Mesenchymal stem cell (in vitro differentiated cells and primary cell): ENCODE measurements at regions not wholly inside any gene's neighbourhood (a gene's known extent, or its start where the extent isn't known, plus 50 kb on each side); places are given as distances from the start of the nearest gene placed in this dataset.

Source experiments
- DNase-seq: peaks from one replicate; pipeline ENCODE4 v3.0.0-alpha.2; 2013
- H2AFZ ChIP-seq: one replicate; pipeline ENCODE4 v1.6.1; 2013; ENCODE audit warnings: low read depth, mild to moderate bottlenecking, control low read depth, inconsistent platforms, low read length, moderate library complexity
- H2AK5ac ChIP-seq: 2 replicates; pipeline ENCODE4 v1.6.1; 2013; ENCODE audit warnings: low read length, moderate library complexity, mild to moderate bottlenecking, inconsistent platforms; ENCODE audit not compliant: severe bottlenecking
- H2BK120ac ChIP-seq: one replicate; pipeline ENCODE4 v1.6.1; 2013; ENCODE audit warnings: low read depth, mild to moderate bottlenecking, inconsistent platforms, low read length, moderate library complexity
- H2BK12ac ChIP-seq, 2 experiments: one replicate each; pipeline ENCODE4 v1.6.1; 2013; ENCODE audit warnings: inconsistent platforms in 2 of 2, low read length in 2 of 2, mild to moderate bottlenecking in 2 of 2, moderate library complexity in 2 of 2, control low read depth in 1 of 2
- H2BK15ac ChIP-seq: one replicate; pipeline ENCODE4 v1.6.1; 2013; ENCODE audit warnings: mild to moderate bottlenecking, low read depth, inconsistent platforms; ENCODE audit not compliant: poor library complexity, severe bottlenecking
- H2BK5ac ChIP-seq: 2 replicates; pipeline ENCODE4 v1.6.1; 2013; ENCODE audit warnings: low read depth, mild to moderate bottlenecking, low read length, control low read depth, inconsistent platforms; ENCODE audit not compliant: poor library complexity, severe bottlenecking
- H3K14ac ChIP-seq, 2 experiments: one replicate each; pipeline ENCODE4 v1.6.1; 2013; ENCODE audit warnings: inconsistent platforms in 2 of 2, low read length in 2 of 2, control low read depth in 1 of 2, mild to moderate bottlenecking in 1 of 2, moderate library complexity in 1 of 2
- H3K18ac ChIP-seq, 2 experiments: one replicate each; pipeline ENCODE4 v1.6.1; 2013; ENCODE audit warnings: inconsistent platforms in 2 of 2, low read length in 2 of 2, control low read depth in 1 of 2, low read depth in 1 of 2, mild to moderate bottlenecking in 1 of 2
- H3K23ac ChIP-seq, 2 experiments: one replicate each; pipeline ENCODE4 v1.6.1; 2013; ENCODE audit warnings: inconsistent platforms in 2 of 2, low read length in 2 of 2, mild to moderate bottlenecking in 2 of 2, moderate library complexity in 2 of 2, control low read depth in 1 of 2
- H3K27ac ChIP-seq: 2 replicates; pipeline ENCODE4 v1.5.1; 2013; ENCODE audit warnings: mild to moderate bottlenecking, moderate library complexity, low read length, control low read depth, inconsistent platforms; ENCODE audit not compliant: poor library complexity, severe bottlenecking
- H3K27me3 ChIP-seq, 2 experiments: 2 replicates each; pipeline versions ENCODE4 v1.6.1 to v1.7.0; 2013; ENCODE audit warnings: low read length in 2 of 2, mild to moderate bottlenecking in 2 of 2, moderate library complexity in 2 of 2, control low read depth in 1 of 2, inconsistent platforms in 1 of 2; ENCODE audit not compliant: control insufficient read depth in 1 of 2, insufficient read depth in 1 of 2
- H3K36me3 ChIP-seq, 2 experiments: 2 replicates each; pipeline versions ENCODE4 v1.6.1 to v1.7.0; 2013; ENCODE audit warnings: low read length in 2 of 2, control low read depth in 1 of 2, inconsistent platforms in 1 of 2, low read depth in 1 of 2, mild to moderate bottlenecking in 1 of 2; ENCODE audit not compliant: insufficient read depth in 2 of 2, control insufficient read depth in 1 of 2
- H3K4ac ChIP-seq, 2 experiments: one replicate each; pipeline ENCODE4 v1.6.1; 2013; ENCODE audit warnings: inconsistent platforms in 2 of 2, low read length in 2 of 2, mild to moderate bottlenecking in 2 of 2, moderate library complexity in 2 of 2, control low read depth in 1 of 2, low read depth in 1 of 2
- H3K4me1 ChIP-seq: 2 replicates; pipeline ENCODE4 v1.6.1; 2013; ENCODE audit warnings: low read depth, low read length, control low read depth; ENCODE audit not compliant: control insufficient read depth, insufficient read depth
- H3K4me2 ChIP-seq: 2 replicates; pipeline ENCODE4 v1.6.1; 2013; ENCODE audit warnings: low read length, mild to moderate bottlenecking, inconsistent platforms; ENCODE audit not compliant: poor library complexity, severe bottlenecking
- H3K4me3 ChIP-seq, 2 experiments: 2 replicates each; pipeline versions ENCODE4 v1.5.1 to v1.7.0; 2013; ENCODE audit warnings: low read length in 2 of 2, mild to moderate bottlenecking in 2 of 2, control low read depth in 1 of 2, low read depth in 1 of 2; ENCODE audit not compliant: insufficient read depth in 1 of 2
- H3K79me1 ChIP-seq: replicated peaks from 2 replicates; pipeline ENCODE4 v1.6.1; 2013; ENCODE audit warnings: mild to moderate bottlenecking, control low read depth, low read length, inconsistent platforms; ENCODE audit not compliant: poor library complexity, severe bottlenecking
- H3K9ac ChIP-seq: 2 replicates; pipeline ENCODE4 v1.7.0; 2013; ENCODE audit warnings: mild to moderate bottlenecking, low read length, moderate library complexity
- H3K9me3 ChIP-seq: 2 replicates; pipeline ENCODE4 v1.7.0; 2013; ENCODE audit warnings: mild to moderate bottlenecking, low read length; ENCODE audit not compliant: control insufficient read depth
- H4K8ac ChIP-seq: one replicate; pipeline ENCODE4 v1.6.1; 2013; ENCODE audit warnings: inconsistent platforms, mild to moderate bottlenecking, low read length, moderate library complexity
- H4K91ac ChIP-seq: one replicate; pipeline ENCODE4 v1.6.1; 2013; ENCODE audit warnings: mild to moderate bottlenecking, low read length, inconsistent platforms
- WGBS: methylation state at CpG from one replicate; pipeline ENCODE4 v1.1.7; 2013; ENCODE audit warnings: mixed read lengths; 5-methylcytosine and 5-hydroxymethylcytosine counted together

DNA sequence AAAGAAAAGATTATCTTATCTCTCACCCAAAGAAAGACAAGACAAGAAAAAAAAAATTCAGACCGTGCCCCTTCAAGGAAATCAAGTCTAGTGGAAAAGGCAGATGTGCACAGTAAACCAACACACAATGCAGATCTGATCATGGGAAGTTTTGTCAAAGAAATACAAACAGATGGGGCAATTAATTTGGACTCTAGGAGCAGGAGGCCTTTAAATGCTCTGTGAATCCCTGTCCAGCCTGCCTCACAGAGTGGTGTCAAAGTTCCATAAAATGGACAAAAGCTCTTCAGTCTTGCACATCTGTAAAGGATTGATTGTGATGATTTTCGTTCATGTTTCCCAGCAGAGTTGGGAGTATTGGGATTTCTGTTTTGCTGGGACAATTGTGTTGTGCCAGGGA, 53.1 kb upstream of the TGM3 start:
- no peak overlapping the region for H3K27ac ChIP-seq
- no peak overlapping the region for H2BK5ac ChIP-seq
- H3K9ac ChIP-seq, result no peak overlapping the region
- H2BK120ac ChIP-seq, result no peak overlapping the region
- DNase-seq, result no peak
- no peaks in the 10 kb centered on the region for H3K9me3 ChIP-seq
- H2BK15ac ChIP-seq, result no peak overlapping the region
- no peak overlapping the region for H4K8ac ChIP-seq
- H3K14ac ChIP-seq, result no peak overlapping the region
- H3K4ac ChIP-seq, result no peak overlapping the region
- no peak overlapping the region for H2BK12ac ChIP-seq
- peaks cover 12 to 21% of the 10 kb centered on the region in 2 experiments for H3K27me3 ChIP-seq
- no peak overlapping the region for H3K18ac ChIP-seq
- H2AK5ac ChIP-seq, result no peak overlapping the region
- no peak overlapping the region for H3K4me2 ChIP-seq
- no peaks in the 10 kb centered on the region for H3K36me3 ChIP-seq
- H3K79me1 ChIP-seq, result no peaks in the 10 kb centered on the region
- no peak overlapping the region for H3K4me3 ChIP-seq
- no peak overlapping the region for H3K23ac ChIP-seq
- WGBS, result 71% methylated on average over 2 of the region's 2 CpGs
- no peaks in the 10 kb centered on the region for H3K4me1 ChIP-seq
- H4K91ac ChIP-seq, result no peak overlapping the region
- H2AFZ ChIP-seq, result no peak overlapping the region

DNA sequence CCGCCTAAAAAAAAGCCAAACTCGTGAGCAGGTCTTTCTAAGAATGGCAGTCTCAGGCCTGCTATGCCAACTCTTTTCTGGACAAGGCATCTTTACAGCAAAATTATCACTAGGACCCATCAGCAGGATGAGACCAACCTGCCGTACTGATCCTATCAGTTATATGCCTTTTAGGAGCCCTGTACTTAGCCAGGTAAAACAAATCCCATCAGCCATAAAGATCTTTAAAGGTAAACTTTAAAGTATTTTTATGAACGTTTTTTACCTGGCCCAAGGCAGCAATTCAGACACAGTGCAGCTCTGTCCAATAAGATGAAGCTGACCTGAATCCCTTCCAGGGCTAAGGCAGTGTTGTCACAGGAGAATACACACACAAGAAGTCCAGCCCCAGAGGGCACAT, 51.3 kb upstream of the TGM3 start:
- no peaks in the 10 kb centered on the region for H3K9me3 ChIP-seq
- H3K4me2 ChIP-seq, result no peak overlapping the region
- H3K36me3 ChIP-seq, result no peaks in the 10 kb centered on the region
- no peak overlapping the region for H3K4ac ChIP-seq
- no peak overlapping the region for H4K8ac ChIP-seq
- no peak overlapping the region for H2BK5ac ChIP-seq
- no peak overlapping the region for H2BK15ac ChIP-seq
- no peak for DNase-seq
- no peak overlapping the region for H2BK12ac ChIP-seq
- peak overlapping the region in 1 of 2 experiments; percentile 55 for H3K14ac ChIP-seq
- H2AFZ ChIP-seq, result no peak overlapping the region
- H3K23ac ChIP-seq, result no peak overlapping the region
- 69% methylated on average over 4 of the region's 4 CpGs for WGBS
- H3K4me1 ChIP-seq, result no peaks in the 10 kb centered on the region
- peaks cover 16 to 22% of the 10 kb centered on the region in 2 experiments for H3K27me3 ChIP-seq
- H3K4me3 ChIP-seq, result no peak overlapping the region
- no peak overlapping the region for H2AK5ac ChIP-seq
- H3K18ac ChIP-seq, result no peak overlapping the region
- no peak overlapping the region for H3K9ac ChIP-seq
- no peaks in the 10 kb centered on the region for H3K79me1 ChIP-seq
- H2BK120ac ChIP-seq, result no peak overlapping the region
- no peak overlapping the region for H3K27ac ChIP-seq
- H4K91ac ChIP-seq, result no peak overlapping the region

DNA sequence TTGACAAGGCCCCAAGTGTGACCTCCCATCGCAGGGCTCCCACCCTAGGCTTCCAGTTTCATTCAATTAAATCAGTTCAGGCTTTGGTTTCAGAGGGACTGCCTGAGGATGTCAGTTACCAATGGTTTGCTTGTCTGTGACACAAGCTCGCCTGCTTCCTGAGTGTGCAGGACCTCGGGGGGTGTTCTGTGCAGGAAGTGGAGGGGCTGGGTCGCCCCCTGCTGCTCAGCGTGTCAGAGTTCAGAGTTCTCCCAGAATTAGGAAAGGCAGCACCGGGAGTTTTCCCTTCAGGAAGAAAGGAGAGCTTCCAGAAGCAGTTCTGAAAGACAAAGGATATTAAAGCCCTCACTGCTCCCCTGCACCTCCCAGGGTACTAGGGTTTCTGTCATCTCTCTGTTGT, 50.8 kb upstream of the TGM3 start:
- no peak overlapping the region for H4K91ac ChIP-seq
- no peak overlapping the region for H3K4me2 ChIP-seq
- H3K36me3 ChIP-seq, result no peaks in the 10 kb centered on the region
- no peak overlapping the region for H3K27ac ChIP-seq
- H3K4ac ChIP-seq, result no peak overlapping the region
- H2BK15ac ChIP-seq, result no peak overlapping the region
- no peak overlapping the region for H2BK5ac ChIP-seq
- no peak overlapping the region for H3K4me3 ChIP-seq
- no peak overlapping the region for H2BK12ac ChIP-seq
- H2BK120ac ChIP-seq, result no peak overlapping the region
- H3K9me3 ChIP-seq, result no peaks in the 10 kb centered on the region
- H3K9ac ChIP-seq, result no peak overlapping the region
- H3K23ac ChIP-seq, result no peak overlapping the region
- no peak overlapping the region for H2AK5ac ChIP-seq
- no peak overlapping the region for H3K14ac ChIP-seq
- H2AFZ ChIP-seq, result no peak overlapping the region
- peaks cover 16 to 22% of the 10 kb centered on the region in 2 experiments for H3K27me3 ChIP-seq
- H4K8ac ChIP-seq, result no peak overlapping the region
- whole genome bisulfite sequencing, result 28% methylated on average over 6 of the region's 6 CpGs
- no peak for DNase-seq
- no peak overlapping the region for H3K18ac ChIP-seq
- H3K79me1 ChIP-seq, result no peaks in the 10 kb centered on the region
- H3K4me1 ChIP-seq, result no peaks in the 10 kb centered on the region

DNA sequence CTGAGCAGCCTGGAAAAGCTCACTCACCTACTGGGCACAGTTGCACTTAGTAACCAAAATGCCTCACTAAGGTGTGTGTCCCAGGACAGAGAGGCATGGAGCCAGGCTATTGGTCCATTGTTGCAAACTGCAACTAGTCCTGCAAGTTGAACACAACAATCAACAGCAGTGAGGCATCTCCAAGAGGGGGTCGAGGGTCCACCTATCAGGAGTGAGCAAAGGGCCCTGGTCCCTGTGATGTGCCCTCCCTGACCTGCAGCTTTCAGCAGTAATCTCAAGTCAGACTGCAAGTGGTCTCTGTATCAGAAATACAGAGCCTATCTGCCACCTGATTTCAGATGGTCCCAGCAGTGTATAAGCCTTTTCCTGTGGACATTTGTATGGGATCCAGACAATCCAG, 50.2 kb upstream of the TGM3 start:
- no peak overlapping the region for H3K18ac ChIP-seq

More for the DNA sequence above, 50.2 kb upstream of the TGM3 start:
- H3K9ac ChIP-seq, result no peak overlapping the region
- no peak overlapping the region for H2AFZ ChIP-seq
- no peak overlapping the region for H4K91ac ChIP-seq
- H3K14ac ChIP-seq, result no peak overlapping the region
- H2BK12ac ChIP-seq, result no peak overlapping the region
- no peak overlapping the region for H3K4ac ChIP-seq
- no peak for DNase-seq
- no peaks in the 10 kb centered on the region for H3K36me3 ChIP-seq
- H2BK120ac ChIP-seq, result no peak overlapping the region
- no peak overlapping the region for H2AK5ac ChIP-seq
- no peak overlapping the region for H3K23ac ChIP-seq
- H3K9me3 ChIP-seq, result no peaks in the 10 kb centered on the region
- H3K27ac ChIP-seq, result no peak overlapping the region
- H4K8ac ChIP-seq, result no peak overlapping the region
- H3K4me1 ChIP-seq, result no peaks in the 10 kb centered on the region
- no peak overlapping the region for H2BK15ac ChIP-seq
- peaks cover 16 to 22% of the 10 kb centered on the region in 2 experiments for H3K27me3 ChIP-seq
- H2BK5ac ChIP-seq, result no peak overlapping the region
- H3K79me1 ChIP-seq, result no peaks in the 10 kb centered on the region
- H3K4me3 ChIP-seq, result no peak overlapping the region
- WGBS, result 12% methylated on average over 1 of the region's 1 CpG
- H3K4me2 ChIP-seq, result no peak overlapping the region
